ENCODE measurements at regions not wholly inside any gene's neighbourhood (a gene's known extent, or its start where the extent isn't known, plus 50 kb on each side); places are given as distances from the start of the nearest gene placed in this dataset.
"Not testable (repeated sequence)": the region's sequence is repeated elsewhere in the genome, so short reads cannot be mapped to it uniquely, and the experiment has no call there.

DNA sequence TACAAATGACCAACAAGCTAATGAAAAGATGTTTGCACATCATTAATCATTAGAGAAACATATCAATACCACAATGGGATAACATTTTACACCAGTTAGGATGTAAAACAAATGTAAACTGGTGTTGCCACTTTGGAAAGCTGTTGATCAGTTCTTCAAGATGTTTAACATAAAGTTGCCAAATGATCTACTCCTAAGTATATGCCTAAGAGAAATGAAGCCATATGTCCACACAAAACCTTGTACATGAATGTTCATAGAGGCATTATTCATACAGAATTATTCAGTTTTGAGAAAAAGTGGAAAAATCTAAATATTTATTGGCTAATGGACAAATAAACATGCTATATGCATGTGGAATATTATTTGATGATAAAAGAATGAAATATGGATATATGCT, 136.9 kb upstream of the KITLG start:
- in situ Hi-C loops (cut with HindIII; ENCODE audit: low sequenced_read_pairs): no loop called here
- H3K4me3 ChIP-seq (ENCODE audit: low read depth, low read length): no peak overlapping the region

GRCh38 chr12:88716240-88716639, 136.0 kb upstream of the KITLG start:
- no peak for DNase-seq (ENCODE audit: low read depth)
- in situ Hi-C loops (cut with HindIII; ENCODE audit: low sequenced_read_pairs): no loop called here
- TF ChIP-seq CTCF (IDR thresholded peaks at IDR 0.05; ENCODE audit: low read depth, low read length, missing control alignments): no peak
- no peak overlapping the region for H3K4me3 ChIP-seq (ENCODE audit: low read depth, low read length)

More for the DNA sequence above, 136.9 kb upstream of the KITLG start:
- no peak for DNase-seq (ENCODE audit: low read depth)
- no peak for TF ChIP-seq CTCF (IDR thresholded peaks at IDR 0.05; ENCODE audit: low read depth, low read length, missing control alignments)

- in situ Hi-C loops (cut with HindIII; ENCODE audit: low sequenced_read_pairs): no loop called here
- DNase-seq (ENCODE audit: low read depth): no peak
- TF ChIP-seq CTCF (IDR thresholded peaks at IDR 0.05; ENCODE audit: low read depth, low read length, missing control alignments): no peak
- H3K4me3 ChIP-seq (ENCODE audit: low read depth, low read length): no peak overlapping the region
Observed at GRCh38 chr12:88715673-88716072, 135.4 kb upstream of the KITLG start.

DNA sequence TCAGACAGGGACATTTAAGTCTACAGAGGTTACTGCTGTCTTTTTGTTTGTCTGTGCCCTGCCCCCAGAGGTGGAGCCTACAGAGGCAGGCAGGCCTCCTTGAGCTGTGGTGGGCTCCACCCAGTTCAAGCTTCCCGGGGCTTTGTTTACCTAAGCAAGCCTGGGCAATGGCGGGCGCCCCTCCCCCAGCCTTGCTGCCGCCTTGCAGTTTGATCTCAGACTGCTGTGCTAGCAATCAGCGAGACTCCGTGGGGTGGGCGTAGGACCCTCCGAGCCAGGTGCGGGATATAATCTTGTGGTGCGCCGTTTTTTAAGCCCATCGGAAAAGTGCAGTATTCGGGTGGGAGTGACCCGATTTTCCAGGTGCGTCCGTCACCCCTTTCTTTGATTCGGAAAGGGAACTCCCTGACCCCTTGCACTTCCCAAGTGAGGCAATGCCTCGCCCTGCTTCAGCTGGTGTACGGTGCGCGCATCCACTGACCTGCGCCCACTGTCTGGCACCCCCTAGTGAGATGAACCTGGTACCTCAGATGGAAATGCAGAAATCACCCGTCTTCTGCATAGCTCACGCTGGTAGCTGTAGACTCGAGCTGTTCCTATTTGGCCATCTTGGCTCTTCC, 134.1 kb upstream of the KITLG start:
- in situ Hi-C loops (cut with HindIII; ENCODE audit: low sequenced_read_pairs); DNase-seq (ENCODE audit: low read depth); H3K4me3 ChIP-seq (ENCODE audit: low read depth, low read length): not testable (repeated sequence)

DNA sequence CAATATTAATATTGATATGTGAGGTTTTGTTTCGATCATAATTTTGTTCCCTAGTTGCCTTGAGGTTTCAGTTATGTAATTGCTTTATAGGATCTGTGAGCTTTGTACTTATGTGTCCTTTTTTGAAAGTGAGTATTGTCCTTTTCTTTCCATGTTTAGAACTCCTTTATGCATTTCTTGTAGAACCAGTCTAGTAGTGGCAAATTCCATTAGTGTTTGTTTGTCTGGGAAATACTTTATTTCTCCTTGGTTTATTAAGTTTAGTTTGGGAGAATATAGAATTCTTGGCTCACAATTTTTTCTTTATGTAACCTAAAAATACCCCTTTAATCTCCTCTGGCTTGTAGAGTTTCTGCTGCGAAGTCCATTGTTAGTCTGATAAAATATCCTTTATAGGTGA, 127.5 kb upstream of the KITLG start:
- DNase-seq (ENCODE audit: low read depth): no peak
- in situ Hi-C loops (cut with HindIII; ENCODE audit: low sequenced_read_pairs): no loop called here
- no peak overlapping the region for H3K4me3 ChIP-seq (ENCODE audit: low read depth, low read length)
- no peak for TF ChIP-seq CTCF (IDR thresholded peaks at IDR 0.05; ENCODE audit: low read depth, low read length, missing control alignments)

DNA sequence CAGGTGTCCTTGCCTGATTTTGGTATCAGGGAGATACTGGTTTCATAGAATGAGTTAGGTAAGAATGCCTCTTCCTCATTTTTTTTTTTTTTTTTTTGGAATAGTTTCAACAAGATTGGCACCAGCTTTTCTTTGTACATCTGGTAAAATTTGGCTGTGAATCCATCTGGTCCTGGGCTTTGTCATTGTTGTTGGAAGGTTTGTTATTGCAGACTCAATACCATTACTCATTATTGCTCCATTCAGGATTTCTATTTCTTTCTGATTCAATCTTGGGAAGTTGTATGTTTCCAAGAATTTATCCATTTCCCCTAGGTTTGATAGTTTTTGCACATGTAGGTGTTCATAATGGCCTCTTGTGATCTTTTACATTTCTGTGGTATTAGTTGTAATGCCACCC, 126.0 kb upstream of the KITLG start:
- no peak for DNase-seq (ENCODE audit: low read depth)
- H3K4me3 ChIP-seq (ENCODE audit: low read depth, low read length): no peak overlapping the region
- in situ Hi-C loops (cut with HindIII; ENCODE audit: low sequenced_read_pairs): no loop called here
- no peak for TF ChIP-seq CTCF (IDR thresholded peaks at IDR 0.05; ENCODE audit: low read depth, low read length, missing control alignments)

GRCh38 chr12:88703790-88704189, 123.5 kb upstream of the KITLG start:
- no peak for TF ChIP-seq CTCF (IDR thresholded peaks at IDR 0.05; ENCODE audit: low read depth, low read length, missing control alignments)
- no peak for DNase-seq (ENCODE audit: low read depth)
- no peak overlapping the region for H3K4me3 ChIP-seq (ENCODE audit: low read depth, low read length)
- in situ Hi-C loops (cut with HindIII; ENCODE audit: low sequenced_read_pairs): no loop called here
